Breast epithelium (tissue), 3 donors: ENCODE measurements at regions not wholly inside any gene's neighbourhood (a gene's known extent, or its start where the extent isn't known, plus 50 kb on each side); places are given as distances from the start of the nearest gene placed in this dataset.

Experiments used
- CTCF ChIP-seq, 3 donors: fragments of 450-650 bp; IDR thresholded peaks; one replicate each; pipeline ENCODE4 v1.5.1; 2016 to 2017; ENCODE audit warnings: antibody characterized with exemption in 3 of 3, mild to moderate bottlenecking in 3 of 3, moderate library complexity in 3 of 3
- POLR2A ChIP-seq: fragments of 450-650 bp; IDR thresholded peaks from one replicate; pipeline ENCODE4 v1.6.1; 2016; ENCODE audit warnings: antibody characterized with exemption, mild to moderate bottlenecking, moderate library complexity
- POLR2AphosphoS5 ChIP-seq, 3 donors: sonication (generic); formaldehyde crosslinking; IDR thresholded peaks; one replicate each; pipeline ENCODE4 v1.6.1; 2017; ENCODE audit warnings: antibody characterized with exemption in 3 of 3

GRCh38 chr5:74390306-74390637, 250.3 kb downstream of the ENC1 start:
- TF ChIP-seq CTCF (IDR thresholded peaks at IDR 0.05) (no peak), POLR2A (no peak), POLR2AphosphoS5 (IDR thresholded peaks at IDR 0.05) (no peak)
